ENCODE measurements at regions not wholly inside any gene's neighbourhood (a gene's known extent, or its start where the extent isn't known, plus 50 kb on each side); places are given as distances from the start of the nearest gene placed in this dataset.

- TF ChIP-seq CTCF (IDR thresholded peaks at IDR 0.05; ENCODE audit: low read length) (no peak), EZH2 (optimal IDR thresholded peaks at IDR 0.05; ENCODE audit: low read depth, low read length) (no peak)
Observed at GRCh38 chr3:82122554-82123345, 361.3 kb upstream of the GBE1 start.

All from MM.1S (cell line).